HepG2 (cell line): ENCODE measurements at regions not wholly inside any gene's neighbourhood (a gene's known extent, or its start where the extent isn't known, plus 50 kb on each side); places are given as distances from the start of the nearest gene placed in this dataset.

Source experiments
- ATAC-seq: fragments of 200-7000 bp; cut with Tn5 transposase; 3 replicates; pipeline ENCODE4 v1.9.1; 2020; ENCODE audit warnings: mild to moderate bottlenecking, moderate library complexity
- BruUV-seq: library from RNA; stranded (reverse); fragments of 400-500 nt; replicated peaks from 2 replicates; lab custom pipeline; 2021; lab: Mats Ljungman, UMichigan
- CTCF ChIA-PET: fragments of 300-600 bp; formaldehyde crosslinking; extraction: SDS; loops from one replicate; lab custom pipeline; 2021; ENCODE audit warnings: low total read pairs, inconsistent platforms, low intra/inter-chr PET ratio; lab: Yijun Ruan, JAX
- POLR2A ChIA-PET: fragments of 350-600 bp; sonication (Branson Sonifier 250); formaldehyde crosslinking; loops from one replicate; lab custom pipeline; 2020; ENCODE audit warnings: antibody characterized with exemption, inconsistent platforms; lab: Yijun Ruan, JAX
- DNase-seq: peaks from one replicate; pipeline ENCODE4 v3.0.0-alpha.2; 2015; ENCODE audit warnings: low spot score
- FAIRE-seq: peaks from 3 replicates; lab custom pipeline; 2011; peaks lifted over from hg19 to GRCh38; lab: Jason Lieb, UNC
- H2AFZ ChIP-seq: one replicate; pipeline ENCODE4 v1.6.1; 2011; ENCODE audit warnings: low read length, inconsistent platforms
- H3K27ac ChIP-seq: fragments of 300-600 bp; 3 replicates; pipeline ENCODE4 v1.8.0; 2011; ENCODE audit warnings: mixed run types, mild to moderate bottlenecking, mixed read lengths, low read length, inconsistent platforms; ENCODE audit not compliant: insufficient read depth; ENCODE audit errors: extremely low read length
- H3K27me3 ChIP-seq, 2 experiments: fragments of 200-600 bp in 1 of 2; 2 replicates in 1 of 2; 3 replicates in 1 of 2; pipeline versions ENCODE4 v1.6.0 to v1.8.0; 2011; ENCODE audit warnings: low read length in 2 of 2, mild to moderate bottlenecking in 2 of 2, moderate library complexity in 2 of 2, inconsistent platforms in 1 of 2; ENCODE audit not compliant: insufficient read depth in 2 of 2, control insufficient read depth in 1 of 2
- H3K36me3 ChIP-seq, 2 experiments: fragments of 200-600 bp in 1 of 2; replicated peaks in 1 of 2; 2 replicates in 1 of 2; 3 replicates in 1 of 2; pipeline versions ENCODE4 v1.5.1 to v1.8.0; 2011; ENCODE audit warnings: low read length in 2 of 2, inconsistent platforms in 1 of 2; ENCODE audit not compliant: insufficient read depth in 2 of 2, control insufficient read depth in 1 of 2
- H3K4me1 ChIP-seq: 2 replicates; pipeline ENCODE4 v1.5.1; 2012; ENCODE audit warnings: low read length, inconsistent platforms; ENCODE audit not compliant: insufficient read depth
- H3K4me2 ChIP-seq: 2 replicates; pipeline ENCODE4 v1.6.0; 2011; ENCODE audit warnings: low read depth, low read length, inconsistent platforms
- H3K4me3 ChIP-seq, 3 experiments: fragments of 200-600 bp in 1 of 3; sonication (generic), shearing (Covaris generic) in 1 of 3; replicated peaks in 1 of 3; 2 replicates each; pipeline ENCODE4 v1.5.1; 2011 to 2016; ENCODE audit warnings: low read length in 3 of 3, inconsistent platforms in 2 of 3, low read depth in 2 of 3, mild to moderate bottlenecking in 2 of 3, control low read depth in 1 of 3, mixed read lengths in 1 of 3; ENCODE audit not compliant: insufficient read depth in 1 of 3
- H3K79me2 ChIP-seq: one replicate; pipeline ENCODE4 v1.6.1; 2011; ENCODE audit warnings: low read length, inconsistent platforms; ENCODE audit not compliant: insufficient read depth
- H3K9ac ChIP-seq: 2 replicates; pipeline ENCODE4 v1.6.0; 2011; ENCODE audit warnings: mild to moderate bottlenecking, low read depth, low read length, inconsistent platforms; ENCODE audit not compliant: insufficient read depth
- H3K9me3 ChIP-seq: 2 replicates; pipeline ENCODE4 v1.5.1; 2012; ENCODE audit warnings: mild to moderate bottlenecking, low read length
- H4K20me1 ChIP-seq: 2 replicates; pipeline ENCODE4 v1.6.0; 2011; ENCODE audit warnings: inconsistent platforms, mild to moderate bottlenecking, low read length, moderate library complexity; ENCODE audit not compliant: insufficient read depth
- CEBPB ChIP-seq: IDR thresholded peaks from 2 replicates; pipeline ENCODE4 v1.6.1; 2011; ENCODE audit warnings: low read depth, low read length, improper control_type of control experiment, borderline replicate concordance
- GABPB1 ChIP-seq: IDR thresholded peaks from 2 replicates; pipeline ENCODE4 v1.6.1; 2016; ENCODE audit warnings: mild to moderate bottlenecking, missing genetic modification reagents, moderate library complexity, missing compliant biosample characterization
- MBD4 ChIP-seq: IDR thresholded peaks from 2 replicates; pipeline ENCODE4 v1.6.1; 2012; ENCODE audit warnings: low read length, inconsistent platforms, borderline replicate concordance
- MIXL1 ChIP-seq: IDR thresholded peaks from 2 replicates; pipeline ENCODE4 v1.6.1; 2016
- SIN3A ChIP-seq: IDR thresholded peaks from 2 replicates; pipeline ENCODE4 v1.6.1; 2011; ENCODE audit warnings: low read depth, mild to moderate bottlenecking, control low read depth, low read length, borderline replicate concordance
- ZNF12 ChIP-seq: sonication (generic); formaldehyde crosslinking; IDR thresholded peaks from 2 replicates; pipeline ENCODE4 v1.5.0; 2020; ENCODE audit warnings: missing genetic modification reagents
- ZNF546 ChIP-seq: sonication (generic); formaldehyde crosslinking; conservative IDR thresholded peaks from 2 replicates; pipeline ENCODE4 v1.8.1; 2023; ENCODE audit warnings: mild to moderate bottlenecking, missing genetic modification reagents
- ZNF567 ChIP-seq: sonication (generic); formaldehyde crosslinking; IDR thresholded peaks from 2 replicates; pipeline ENCODE4 v1.8.1; 2023; ENCODE audit warnings: mild to moderate bottlenecking, missing genetic modification reagents, borderline replicate concordance
- ZNF746 ChIP-seq: sonication (generic); formaldehyde crosslinking; IDR thresholded peaks from 2 replicates; pipeline ENCODE4 v1.8.0; 2022; ENCODE audit warnings: mild to moderate bottlenecking, missing genetic modification reagents
- WGBS: methylation state at CpG from one replicate; pipeline ENCODE4 v1.1.6; 2017; ENCODE audit warnings: low lambda C conversion rate; 5-methylcytosine and 5-hydroxymethylcytosine counted together
- in situ Hi-C: cut with HindIII; loops from 2 replicates; pipeline ENCODE4 v1.10.0; 2017; ENCODE audit warnings: low pct_unique_long_range_greater_than_20kb; ENCODE audit not compliant: extremely low pct_ligation_motif_present
- intact Hi-C: fragments of 100-400 bp; cut with micrococcal nuclease; formaldehyde crosslinking; loops from one replicate; pipeline ENCODE4 v1.10.0; 2022; ENCODE audit not compliant: unreplicated experiment
- TF ChIP-seq, protein P1 (sequence below): sonication (generic); formaldehyde crosslinking; IDR thresholded peaks from 2 replicates; pipeline ENCODE4 v1.8.0; 2022; ENCODE audit warnings: mild to moderate bottlenecking, missing genetic modification reagents, moderate library complexity
- TF ChIP-seq, protein P2 (sequence below): sonication (generic); formaldehyde crosslinking; IDR thresholded peaks from 2 replicates; pipeline ENCODE4 v1.4.0; 2020; ENCODE audit warnings: mild to moderate bottlenecking, missing genetic modification reagents
- TF ChIP-seq, protein P3 (sequence below): sonication (generic); formaldehyde crosslinking; IDR thresholded peaks from 2 replicates; pipeline ENCODE4 v1.5.0; 2020; ENCODE audit warnings: missing genetic modification reagents

DNA sequence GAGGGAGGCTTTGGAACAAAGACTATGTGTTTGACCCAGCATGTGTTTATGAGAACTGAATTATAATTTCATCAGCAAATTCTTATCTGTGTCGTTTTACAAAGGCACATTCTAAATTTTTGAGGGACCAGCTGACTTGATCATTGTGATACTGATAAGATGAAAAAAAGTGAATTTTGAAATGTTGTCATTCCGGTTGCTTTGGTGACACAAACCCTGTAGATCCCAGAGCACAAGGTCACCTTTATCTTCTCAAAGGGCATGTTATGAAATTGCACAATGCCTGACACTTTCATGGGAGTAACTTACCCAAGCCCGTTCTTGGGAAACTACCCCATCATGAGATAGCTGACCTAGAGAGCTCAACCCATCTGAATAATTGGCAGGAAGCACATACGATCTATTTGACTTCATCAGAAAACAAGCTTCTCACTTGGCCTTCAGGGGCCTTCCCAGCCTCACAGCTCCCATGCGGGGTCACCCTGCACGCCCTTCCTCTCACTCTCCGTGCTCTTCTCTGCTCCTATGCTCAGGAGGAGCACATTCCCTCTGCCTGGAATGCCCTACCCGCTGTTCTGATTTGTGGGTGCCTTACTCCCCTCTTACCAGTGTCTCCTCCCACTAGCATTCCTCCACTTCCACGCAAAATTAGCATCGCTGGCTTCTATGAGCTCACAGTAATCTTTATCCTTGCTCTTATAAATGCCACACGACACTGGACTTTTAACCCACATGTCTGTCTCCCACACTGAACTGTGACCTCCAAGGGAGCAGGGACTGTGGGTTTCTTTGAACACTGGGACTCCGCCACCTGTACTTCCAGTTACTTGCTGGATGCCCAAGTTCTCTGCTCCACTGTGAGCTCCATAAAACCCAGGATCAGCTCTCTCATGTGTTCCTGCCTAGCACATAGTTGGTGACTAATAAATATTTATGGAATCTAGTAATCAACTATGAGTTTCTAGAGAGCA is 555.8 kb upstream of the ID2 start:
- ATAC-seq (peak; percentile 92), DNase-seq (peak; percentile 100), FAIRE-seq (peak; percentile 96)
- no peak overlapping the region for H2AFZ ChIP-seq
- no peaks in the 10 kb centered on the region for H3K9me3 ChIP-seq
- ChIA-PET POLR2A (interaction anchor here (0.6 to 2.9 kb wide), 23 partner anchors 8 to 558 kb away, joined by 3 to 99 read pairs (median 5); partner anchors contain the start of gene ID2), CTCF (no interaction called here)
- no peaks in the 10 kb centered on the region for H3K79me2 ChIP-seq
- BruUV-seq, result TSS peak; percentile 96
- 5% methylated on average over 12 of the region's 12 CpGs for WGBS
- peaks cover 67% of the 10 kb centered on the region for H3K4me1 ChIP-seq
- H3K36me3 ChIP-seq, result no peaks in the 10 kb centered on the region
- H4K20me1 ChIP-seq, result no peaks in the 10 kb centered on the region
- no peaks in the 10 kb centered on the region for H3K27me3 ChIP-seq
- intact Hi-C loops (loop anchor here (1.0 to 5.0 kb wide), 5 partner anchors 13 to 555 kb away; no protein-coding TSS in a partner anchor), in situ Hi-C loops (no loop called here)
- H3K4me3 ChIP-seq, result peak overlapping the region in 2 of 3 experiments; percentile 12 to 60; a peak in 2 of 6 replicates
- peak overlapping the region; percentile 96 for H3K9ac ChIP-seq
- peak overlapping the region; percentile 100 for H3K27ac ChIP-seq
- peak overlapping the region; percentile 84 for H3K4me2 ChIP-seq
- TF ChIP-seq MBD4 (peak; percentile 89; the same call in 1 of the 2 replicates), GABPB1 (CRISPR knock-in tag) (peak; percentile 58), CEBPB (peak; percentile 100), SIN3A (no peak), ZNF546 (no peak; the same call in 1 of the 2 replicates), MIXL1 (CRISPR knock-in tag) (peak; percentile 96), ZNF567 (CRISPR knock-in tag) (peak; percentile 76; the same call in 1 of the 2 replicates), ZNF12 (CRISPR knock-in tag) (peak; percentile 90), ZNF746 (peak; percentile 81)
- TF ChIP-seq, protein P1, sequence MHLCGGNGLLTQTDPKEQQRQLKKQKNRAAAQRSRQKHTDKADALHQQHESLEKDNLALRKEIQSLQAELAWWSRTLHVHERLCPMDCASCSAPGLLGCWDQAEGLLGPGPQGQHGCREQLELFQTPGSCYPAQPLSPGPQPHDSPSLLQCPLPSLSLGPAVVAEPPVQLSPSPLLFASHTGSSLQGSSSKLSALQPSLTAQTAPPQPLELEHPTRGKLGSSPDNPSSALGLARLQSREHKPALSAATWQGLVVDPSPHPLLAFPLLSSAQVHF (CRISPR knock-in tag), result no peak
- TF ChIP-seq, protein P2, sequence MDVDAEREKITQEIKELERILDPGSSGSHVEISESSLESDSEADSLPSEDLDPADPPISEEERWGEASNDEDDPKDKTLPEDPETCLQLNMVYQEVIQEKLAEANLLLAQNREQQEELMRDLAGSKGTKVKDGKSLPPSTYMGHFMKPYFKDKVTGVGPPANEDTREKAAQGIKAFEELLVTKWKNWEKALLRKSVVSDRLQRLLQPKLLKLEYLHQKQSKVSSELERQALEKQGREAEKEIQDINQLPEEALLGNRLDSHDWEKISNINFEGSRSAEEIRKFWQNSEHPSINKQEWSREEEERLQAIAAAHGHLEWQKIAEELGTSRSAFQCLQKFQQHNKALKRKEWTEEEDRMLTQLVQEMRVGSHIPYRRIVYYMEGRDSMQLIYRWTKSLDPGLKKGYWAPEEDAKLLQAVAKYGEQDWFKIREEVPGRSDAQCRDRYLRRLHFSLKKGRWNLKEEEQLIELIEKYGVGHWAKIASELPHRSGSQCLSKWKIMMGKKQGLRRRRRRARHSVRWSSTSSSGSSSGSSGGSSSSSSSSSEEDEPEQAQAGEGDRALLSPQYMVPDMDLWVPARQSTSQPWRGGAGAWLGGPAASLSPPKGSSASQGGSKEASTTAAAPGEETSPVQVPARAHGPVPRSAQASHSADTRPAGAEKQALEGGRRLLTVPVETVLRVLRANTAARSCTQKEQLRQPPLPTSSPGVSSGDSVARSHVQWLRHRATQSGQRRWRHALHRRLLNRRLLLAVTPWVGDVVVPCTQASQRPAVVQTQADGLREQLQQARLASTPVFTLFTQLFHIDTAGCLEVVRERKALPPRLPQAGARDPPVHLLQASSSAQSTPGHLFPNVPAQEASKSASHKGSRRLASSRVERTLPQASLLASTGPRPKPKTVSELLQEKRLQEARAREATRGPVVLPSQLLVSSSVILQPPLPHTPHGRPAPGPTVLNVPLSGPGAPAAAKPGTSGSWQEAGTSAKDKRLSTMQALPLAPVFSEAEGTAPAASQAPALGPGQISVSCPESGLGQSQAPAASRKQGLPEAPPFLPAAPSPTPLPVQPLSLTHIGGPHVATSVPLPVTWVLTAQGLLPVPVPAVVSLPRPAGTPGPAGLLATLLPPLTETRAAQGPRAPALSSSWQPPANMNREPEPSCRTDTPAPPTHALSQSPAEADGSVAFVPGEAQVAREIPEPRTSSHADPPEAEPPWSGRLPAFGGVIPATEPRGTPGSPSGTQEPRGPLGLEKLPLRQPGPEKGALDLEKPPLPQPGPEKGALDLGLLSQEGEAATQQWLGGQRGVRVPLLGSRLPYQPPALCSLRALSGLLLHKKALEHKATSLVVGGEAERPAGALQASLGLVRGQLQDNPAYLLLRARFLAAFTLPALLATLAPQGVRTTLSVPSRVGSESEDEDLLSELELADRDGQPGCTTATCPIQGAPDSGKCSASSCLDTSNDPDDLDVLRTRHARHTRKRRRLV (CRISPR knock-in tag), result peak; percentile 88
- TF ChIP-seq, protein P3, sequence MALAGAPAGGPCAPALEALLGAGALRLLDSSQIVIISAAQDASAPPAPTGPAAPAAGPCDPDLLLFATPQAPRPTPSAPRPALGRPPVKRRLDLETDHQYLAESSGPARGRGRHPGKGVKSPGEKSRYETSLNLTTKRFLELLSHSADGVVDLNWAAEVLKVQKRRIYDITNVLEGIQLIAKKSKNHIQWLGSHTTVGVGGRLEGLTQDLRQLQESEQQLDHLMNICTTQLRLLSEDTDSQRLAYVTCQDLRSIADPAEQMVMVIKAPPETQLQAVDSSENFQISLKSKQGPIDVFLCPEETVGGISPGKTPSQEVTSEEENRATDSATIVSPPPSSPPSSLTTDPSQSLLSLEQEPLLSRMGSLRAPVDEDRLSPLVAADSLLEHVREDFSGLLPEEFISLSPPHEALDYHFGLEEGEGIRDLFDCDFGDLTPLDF (CRISPR knock-in tag), result peak; percentile 60; the same call in 1 of the 2 replicates
